Middle frontal gyrus (tissue), 1 donor: ENCODE measurements at regions not wholly inside any gene's neighbourhood (a gene's known extent, or its start where the extent isn't known, plus 50 kb on each side); places are given as distances from the start of the nearest gene placed in this dataset.

Experiments used
- DNase-seq: peaks from one replicate; pipeline ENCODE4 v3.0.0-alpha.2; 2015; ENCODE audit warnings: low spot score; ENCODE audit errors: extremely low spot score

DNA sequence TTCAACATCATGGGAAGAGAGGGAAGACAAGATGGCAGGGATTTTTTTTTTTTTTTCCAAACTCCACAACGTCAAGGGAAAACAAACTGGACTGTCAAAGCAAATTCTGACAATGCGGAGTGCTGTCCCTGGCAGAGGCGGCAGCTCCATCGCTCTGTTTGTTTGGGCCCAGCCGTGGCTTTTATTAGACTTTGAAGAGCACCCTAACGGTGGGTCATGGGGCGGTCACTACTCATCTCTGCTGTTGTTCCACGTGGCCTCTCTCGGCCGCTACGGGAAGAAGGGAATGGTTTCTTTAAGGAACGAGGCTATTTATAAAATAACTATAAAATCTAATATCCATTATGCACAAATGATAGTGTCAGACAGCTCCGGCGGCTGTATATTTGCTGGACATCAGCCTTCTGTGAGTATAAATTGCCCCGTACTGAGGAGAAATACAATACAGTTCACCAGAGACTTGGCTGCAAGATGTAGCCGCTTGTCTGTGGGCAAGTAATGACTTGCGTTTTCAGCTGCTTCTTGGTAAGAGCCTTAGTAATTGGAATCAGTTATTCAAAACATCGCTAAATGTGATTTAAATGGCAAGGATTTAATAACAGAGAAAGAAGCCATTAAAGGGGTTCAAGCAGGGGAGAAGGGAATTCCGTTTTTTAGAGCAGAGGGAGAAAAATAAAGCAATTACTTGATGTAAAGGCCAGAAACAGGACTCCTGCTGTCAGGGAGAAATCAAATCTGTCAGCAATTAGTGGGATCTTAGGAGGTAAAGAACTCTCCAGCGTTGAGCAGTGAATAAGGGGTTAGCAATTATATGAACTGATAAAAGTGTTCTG, 61.7 kb upstream of the RAB11FIP2 start:
- no peak for DNase-seq

DNA sequence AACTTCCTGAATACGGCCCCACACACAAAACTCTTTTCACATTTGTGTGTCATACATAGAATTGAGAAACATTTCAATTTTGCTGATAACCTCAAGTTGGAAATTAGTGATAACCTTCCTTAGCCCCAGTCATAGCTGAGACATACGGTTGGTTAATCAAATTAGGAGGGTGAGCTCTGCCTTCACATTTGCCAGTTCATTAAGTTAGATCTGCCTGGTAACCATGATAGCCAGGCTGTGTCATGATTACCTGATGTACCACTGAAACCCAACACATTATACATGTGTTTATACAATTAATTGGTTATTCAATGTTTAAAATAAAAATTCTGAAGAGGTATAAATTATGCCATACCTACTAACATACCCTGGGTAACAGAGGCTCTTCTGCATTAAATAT, 60.8 kb upstream of the RAB11FIP2 start:
- no peak for DNase-seq

DNA sequence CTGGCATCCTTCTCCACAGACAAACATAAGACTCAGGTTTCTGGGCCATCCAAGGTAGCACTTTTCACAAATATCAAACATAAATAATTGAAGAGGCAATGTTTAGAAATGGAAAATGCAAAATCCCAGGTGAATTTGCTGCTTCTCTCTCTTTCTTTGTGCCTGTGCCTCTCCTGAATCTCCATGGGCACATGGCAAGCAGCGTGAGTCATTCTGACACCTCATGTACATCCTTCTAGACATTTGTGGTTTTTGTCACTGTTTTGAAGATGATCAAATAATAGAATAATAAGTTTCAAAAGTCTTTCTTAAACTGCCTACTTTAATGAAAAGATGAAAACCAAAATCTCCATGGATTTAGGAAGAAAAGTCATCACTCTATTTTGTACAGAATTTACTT, 60.3 kb upstream of the RAB11FIP2 start:
- no peak for DNase-seq

DNA sequence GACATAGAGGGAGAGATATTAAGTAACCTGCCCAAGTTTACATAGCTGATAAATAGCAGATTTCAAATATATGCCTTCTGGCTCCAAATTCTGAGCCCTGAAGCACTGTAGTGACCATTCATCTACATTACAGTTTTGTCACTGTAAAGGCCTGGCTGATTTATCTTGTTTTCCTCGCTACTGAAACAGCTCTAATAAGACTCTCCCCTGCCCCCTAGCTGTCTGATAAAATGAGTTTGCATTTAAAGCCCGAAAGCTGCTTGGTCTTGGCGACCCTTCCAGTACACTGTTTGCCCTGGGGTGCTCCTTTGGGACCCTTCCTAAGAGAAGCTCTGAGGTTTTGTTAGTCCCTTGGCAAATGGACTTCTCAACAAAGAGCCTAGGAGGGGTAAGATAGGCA, 59.7 kb upstream of the RAB11FIP2 start:
- DNase-seq, result no peak

DNA sequence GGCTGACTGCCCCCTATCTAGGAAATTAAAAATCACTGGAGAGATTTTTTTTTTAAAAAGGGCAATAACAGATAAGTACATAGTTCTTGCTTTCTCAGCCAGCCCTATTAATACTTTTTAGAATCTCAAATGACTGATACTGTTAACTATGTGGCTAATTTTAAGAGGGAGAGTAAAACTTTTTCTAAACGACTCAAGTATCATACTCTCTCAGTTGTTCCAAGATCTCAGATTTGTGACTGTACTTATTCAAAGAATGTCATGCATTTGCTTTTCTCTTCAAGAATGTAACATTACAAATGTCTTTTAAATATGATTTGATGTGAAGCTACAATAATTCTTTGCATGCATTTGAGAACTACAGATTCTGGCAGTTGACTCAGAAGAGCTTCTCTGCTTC, 55.4 kb upstream of the RAB11FIP2 start:
- no peak for DNase-seq

DNA sequence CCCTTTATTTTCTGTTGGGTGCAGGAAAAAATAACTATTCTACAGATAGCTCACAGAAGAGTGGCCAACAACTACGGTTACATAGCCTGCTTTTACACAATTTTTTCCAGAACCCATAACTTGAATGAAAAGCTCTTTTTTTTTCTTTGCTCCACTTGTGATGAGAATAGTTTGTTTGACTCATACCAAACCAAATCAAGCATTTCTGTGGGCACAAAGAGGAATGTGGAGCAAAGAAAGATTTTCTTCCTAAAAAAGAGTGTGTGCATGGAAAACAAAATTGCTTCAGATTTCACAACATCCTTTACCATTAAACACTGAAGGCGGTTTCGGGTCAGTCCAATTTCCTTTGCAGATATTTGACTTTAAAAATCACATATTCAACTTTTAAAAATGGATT, 54.8 kb upstream of the RAB11FIP2 start:
- no peak for DNase-seq
